ENCODE measurements at regions not wholly inside any gene's neighbourhood (a gene's known extent, or its start where the extent isn't known, plus 50 kb on each side); places are given as distances from the start of the nearest gene placed in this dataset.

DNA sequence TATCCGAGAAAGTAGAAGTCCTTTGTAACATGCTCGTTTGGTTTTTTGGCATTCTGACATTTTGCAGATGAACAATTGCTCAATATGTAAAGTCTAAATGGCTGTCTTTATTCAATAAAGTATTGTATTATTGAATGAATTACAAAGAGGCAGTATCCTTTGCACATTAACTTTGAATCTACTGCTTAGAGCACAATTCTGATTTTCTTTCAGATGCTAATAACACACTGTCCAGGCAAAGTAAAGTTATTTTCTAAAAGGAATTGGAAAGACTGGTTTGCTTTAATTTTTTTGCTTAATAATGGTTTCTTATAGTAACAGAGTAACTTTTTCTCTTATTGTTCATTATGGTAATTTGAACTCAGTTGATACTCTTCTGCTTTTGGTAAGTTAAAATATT lies 494.8 kb downstream of the RWDD3 start:
- TF ChIP-seq, protein P1, sequence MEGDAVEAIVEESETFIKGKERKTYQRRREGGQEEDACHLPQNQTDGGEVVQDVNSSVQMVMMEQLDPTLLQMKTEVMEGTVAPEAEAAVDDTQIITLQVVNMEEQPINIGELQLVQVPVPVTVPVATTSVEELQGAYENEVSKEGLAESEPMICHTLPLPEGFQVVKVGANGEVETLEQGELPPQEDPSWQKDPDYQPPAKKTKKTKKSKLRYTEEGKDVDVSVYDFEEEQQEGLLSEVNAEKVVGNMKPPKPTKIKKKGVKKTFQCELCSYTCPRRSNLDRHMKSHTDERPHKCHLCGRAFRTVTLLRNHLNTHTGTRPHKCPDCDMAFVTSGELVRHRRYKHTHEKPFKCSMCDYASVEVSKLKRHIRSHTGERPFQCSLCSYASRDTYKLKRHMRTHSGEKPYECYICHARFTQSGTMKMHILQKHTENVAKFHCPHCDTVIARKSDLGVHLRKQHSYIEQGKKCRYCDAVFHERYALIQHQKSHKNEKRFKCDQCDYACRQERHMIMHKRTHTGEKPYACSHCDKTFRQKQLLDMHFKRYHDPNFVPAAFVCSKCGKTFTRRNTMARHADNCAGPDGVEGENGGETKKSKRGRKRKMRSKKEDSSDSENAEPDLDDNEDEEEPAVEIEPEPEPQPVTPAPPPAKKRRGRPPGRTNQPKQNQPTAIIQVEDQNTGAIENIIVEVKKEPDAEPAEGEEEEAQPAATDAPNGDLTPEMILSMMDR (IDR thresholded peaks at IDR 0.05; ENCODE audit: insufficient read depth, low read depth, low read length) = no peak
- TF ChIP-seq EZH2 (IDR thresholded peaks at IDR 0.05; ENCODE audit: insufficient read depth, low read length) = no peak

Data from astrocyte (in vitro differentiated cells and primary cell).